ENCODE measurements at regions not wholly inside any gene's neighbourhood (a gene's known extent, or its start where the extent isn't known, plus 50 kb on each side); places are given as distances from the start of the nearest gene placed in this dataset.

DNA sequence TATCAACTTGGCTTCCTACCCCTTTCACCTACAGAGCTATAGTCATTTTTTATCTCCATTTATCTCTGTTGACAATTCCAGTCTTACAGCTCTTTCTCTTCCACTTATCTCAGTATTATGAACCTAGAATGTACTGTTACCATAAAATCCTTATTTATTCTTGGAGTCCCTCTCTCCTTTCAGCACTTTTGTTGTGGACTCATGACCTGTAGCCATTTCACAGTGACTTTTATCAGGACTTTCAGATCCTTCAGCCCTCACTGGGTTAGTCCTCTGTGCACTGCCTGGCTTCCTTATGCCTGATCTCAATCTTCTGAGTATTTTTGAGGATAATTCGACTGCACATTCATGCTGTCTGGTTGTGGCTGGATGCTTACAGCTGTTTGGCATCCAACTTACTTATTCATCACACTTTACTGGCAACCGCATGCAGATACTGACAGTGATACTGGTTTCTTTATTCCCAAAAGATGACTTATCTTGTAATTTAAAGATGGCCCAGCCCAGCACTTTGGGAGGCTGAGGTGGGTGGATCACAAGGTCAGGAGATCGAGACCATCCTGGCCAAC lies 293.3 kb downstream of the MAN2A1 start:
- no peaks in the 10 kb centered on the region for H3K4me1 Mint-ChIP-seq
- Histone ChIP-seq H3K27me3 (ENCODE audit: control insufficient read depth, insufficient read depth, low read length) (no peaks in the 10 kb centered on the region), H3K36me3 (ENCODE audit: control insufficient read depth, insufficient read depth, low read length) (no peaks in the 10 kb centered on the region), H3K27ac (ENCODE audit: low read length) (no peak overlapping the region), H3K4me3 (ENCODE audit: low read length) (no peak overlapping the region), H3K9me3 (ENCODE audit: control insufficient read depth, insufficient read depth, low read length) (no peaks in the 10 kb centered on the region), H3K4me1 (ENCODE audit: control insufficient read depth, insufficient read depth, low read length) (no peaks in the 10 kb centered on the region)
- TF ChIP-seq, protein P1, sequence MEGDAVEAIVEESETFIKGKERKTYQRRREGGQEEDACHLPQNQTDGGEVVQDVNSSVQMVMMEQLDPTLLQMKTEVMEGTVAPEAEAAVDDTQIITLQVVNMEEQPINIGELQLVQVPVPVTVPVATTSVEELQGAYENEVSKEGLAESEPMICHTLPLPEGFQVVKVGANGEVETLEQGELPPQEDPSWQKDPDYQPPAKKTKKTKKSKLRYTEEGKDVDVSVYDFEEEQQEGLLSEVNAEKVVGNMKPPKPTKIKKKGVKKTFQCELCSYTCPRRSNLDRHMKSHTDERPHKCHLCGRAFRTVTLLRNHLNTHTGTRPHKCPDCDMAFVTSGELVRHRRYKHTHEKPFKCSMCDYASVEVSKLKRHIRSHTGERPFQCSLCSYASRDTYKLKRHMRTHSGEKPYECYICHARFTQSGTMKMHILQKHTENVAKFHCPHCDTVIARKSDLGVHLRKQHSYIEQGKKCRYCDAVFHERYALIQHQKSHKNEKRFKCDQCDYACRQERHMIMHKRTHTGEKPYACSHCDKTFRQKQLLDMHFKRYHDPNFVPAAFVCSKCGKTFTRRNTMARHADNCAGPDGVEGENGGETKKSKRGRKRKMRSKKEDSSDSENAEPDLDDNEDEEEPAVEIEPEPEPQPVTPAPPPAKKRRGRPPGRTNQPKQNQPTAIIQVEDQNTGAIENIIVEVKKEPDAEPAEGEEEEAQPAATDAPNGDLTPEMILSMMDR (IDR thresholded peaks at IDR 0.05), result no peak
- intact Hi-C loops (cut with micrococcal nuclease), result no loop called here
- no peaks in the 10 kb centered on the region for H3K9me3 Mint-ChIP-seq
- DNase-seq (no peak), ATAC-seq (no peak)
- no peaks in the 10 kb centered on the region for H3K36me3 Mint-ChIP-seq
- no peak overlapping the region for H3K4me3 Mint-ChIP-seq
- WGBS (ENCODE audit: insufficient coverage), result 91% methylated on average over 3 of the region's 3 CpGs
- no peak overlapping the region for H3K27ac Mint-ChIP-seq
- no peaks in the 10 kb centered on the region for H3K27me3 Mint-ChIP-seq (ENCODE audit: low read depth in 2 of 2)

DNA sequence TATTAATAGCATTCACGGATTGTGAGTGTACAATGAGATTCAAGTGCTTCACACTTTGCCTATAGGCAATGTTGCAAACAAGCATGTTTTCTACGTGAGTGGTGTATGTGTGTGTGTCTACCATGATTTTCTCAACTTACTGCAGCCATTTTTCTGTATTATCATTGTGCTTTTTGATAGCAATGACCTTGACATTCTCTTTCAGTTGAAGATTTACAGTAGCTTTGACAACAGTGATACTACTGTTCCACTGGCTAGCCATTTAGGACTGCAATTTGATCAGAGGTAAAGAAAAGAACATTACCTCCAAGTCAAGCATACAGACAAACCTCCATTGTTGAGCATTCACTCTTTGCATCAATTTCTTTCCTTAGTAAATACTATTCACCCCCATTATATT lies 297.0 kb downstream of the MAN2A1 start:
- ATAC-seq (no peak), DNase-seq (no peak)
- 81% methylated on average over 2 of the region's 2 CpGs for WGBS (ENCODE audit: insufficient coverage)
- Histone ChIP-seq H3K27me3 (ENCODE audit: control insufficient read depth, insufficient read depth, low read length) (no peaks in the 10 kb centered on the region), H3K4me3 (ENCODE audit: low read length) (no peak overlapping the region), H3K36me3 (ENCODE audit: control insufficient read depth, insufficient read depth, low read length) (no peaks in the 10 kb centered on the region), H3K4me1 (ENCODE audit: control insufficient read depth, insufficient read depth, low read length) (no peaks in the 10 kb centered on the region), H3K9me3 (ENCODE audit: control insufficient read depth, insufficient read depth, low read length) (no peaks in the 10 kb centered on the region), H3K27ac (ENCODE audit: low read length) (no peak overlapping the region)
- Mint-ChIP-seq H3K36me3 (no peaks in the 10 kb centered on the region), H3K9me3 (no peaks in the 10 kb centered on the region), H3K27ac (no peak overlapping the region), H3K4me1 (no peaks in the 10 kb centered on the region), H3K4me3 (no peak overlapping the region), H3K27me3 (ENCODE audit: low read depth in 2 of 2) (no peaks in the 10 kb centered on the region)
- TF ChIP-seq, protein P1 (IDR thresholded peaks at IDR 0.05), result no peak
- intact Hi-C loops (cut with micrococcal nuclease), result no loop called here

GRCh38 chr5:109987355-109987754 lies 297.6 kb downstream of the MAN2A1 start:
- Mint-ChIP-seq H3K27ac (no peak overlapping the region), H3K4me3 (no peak overlapping the region), H3K27me3 (ENCODE audit: low read depth in 2 of 2) (no peaks in the 10 kb centered on the region), H3K9me3 (no peaks in the 10 kb centered on the region), H3K4me1 (no peaks in the 10 kb centered on the region), H3K36me3 (no peaks in the 10 kb centered on the region)
- Histone ChIP-seq H3K36me3 (ENCODE audit: control insufficient read depth, insufficient read depth, low read length) (no peaks in the 10 kb centered on the region), H3K4me1 (ENCODE audit: control insufficient read depth, insufficient read depth, low read length) (no peaks in the 10 kb centered on the region), H3K27me3 (ENCODE audit: control insufficient read depth, insufficient read depth, low read length) (no peaks in the 10 kb centered on the region), H3K9me3 (ENCODE audit: control insufficient read depth, insufficient read depth, low read length) (no peaks in the 10 kb centered on the region), H3K27ac (ENCODE audit: low read length) (no peak overlapping the region), H3K4me3 (ENCODE audit: low read length) (no peak overlapping the region)
- no CpG with 5 or more reads among the region's 1 CpG for WGBS (ENCODE audit: insufficient coverage)
- ATAC-seq, result no peak
- TF ChIP-seq, protein P1 (IDR thresholded peaks at IDR 0.05), result no peak
- DNase-seq, result no peak
- intact Hi-C loops (cut with micrococcal nuclease), result no loop called here

DNA sequence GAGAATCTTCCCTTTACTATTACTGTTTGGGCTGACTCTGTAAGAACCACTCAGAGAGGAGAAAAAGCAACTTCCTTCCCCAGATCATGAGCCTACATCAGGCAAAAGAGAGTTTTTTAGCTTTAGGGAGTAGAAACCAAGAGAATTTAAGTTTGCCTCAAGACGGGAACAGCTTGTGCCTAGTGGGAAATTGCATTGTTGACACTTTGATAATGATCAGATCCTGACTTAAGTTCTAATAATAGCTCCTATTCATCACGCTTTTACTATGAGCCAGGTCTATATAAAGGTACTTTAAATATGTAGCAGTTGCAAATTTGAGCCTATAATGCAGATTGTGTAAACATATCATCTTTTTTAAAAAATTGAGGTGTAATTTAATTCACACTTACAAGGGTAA lies 298.2 kb downstream of the MAN2A1 start:
- Mint-ChIP-seq H3K4me1 (no peaks in the 10 kb centered on the region), H3K36me3 (no peaks in the 10 kb centered on the region), H3K27ac (no peak overlapping the region), H3K9me3 (no peaks in the 10 kb centered on the region), H3K27me3 (ENCODE audit: low read depth in 2 of 2) (peaks cover 0 to 3% of the 10 kb centered on the region in 2 donors), H3K4me3 (no peak overlapping the region)
- no peaks in the 10 kb centered on the region for H3K9me3 ChIP-seq (ENCODE audit: control insufficient read depth, insufficient read depth, low read length)
- no peak overlapping the region for H3K4me3 ChIP-seq (ENCODE audit: low read length)
- ATAC-seq (no peak), DNase-seq (no peak)
- TF ChIP-seq, protein P1 (IDR thresholded peaks at IDR 0.05), result no peak
- no peaks in the 10 kb centered on the region for H3K36me3 ChIP-seq (ENCODE audit: control insufficient read depth, insufficient read depth, low read length)
- H3K27ac ChIP-seq (ENCODE audit: low read length), result no peak overlapping the region
- no peaks in the 10 kb centered on the region for H3K4me1 ChIP-seq (ENCODE audit: control insufficient read depth, insufficient read depth, low read length)
- no peaks in the 10 kb centered on the region for H3K27me3 ChIP-seq (ENCODE audit: control insufficient read depth, insufficient read depth, low read length)
- intact Hi-C loops (cut with micrococcal nuclease), result no loop called here
- WGBS (ENCODE audit: insufficient coverage), result 60% methylated on average over 1 of the region's 2 CpGs

All from natural killer cell (primary cell).